Gastroesophageal sphincter (tissue), 3 donors: ENCODE measurements at regions not wholly inside any gene's neighbourhood (a gene's known extent, or its start where the extent isn't known, plus 50 kb on each side); places are given as distances from the start of the nearest gene placed in this dataset.

Source experiments
- CTCF ChIP-seq, 4 experiments: fragments of 200-600 bp in 2 of 4; fragments of 450-650 bp in 2 of 4; sonication (generic) in 1 of 4; IDR thresholded peaks; one replicate each; pipeline ENCODE4 v1.5.1; 2017 to 2019; ENCODE audit warnings: antibody characterized with exemption in 4 of 4, mild to moderate bottlenecking in 2 of 4, moderate library complexity in 2 of 4
- EP300 ChIP-seq: sonication (generic); formaldehyde crosslinking; IDR thresholded peaks from one replicate; pipeline ENCODE4 v1.6.1; 2017; ENCODE audit warnings: antibody characterized with exemption, mild to moderate bottlenecking
- POLR2A ChIP-seq, 2 donors: fragments of 450-650 bp; IDR thresholded peaks; one replicate each; pipeline ENCODE4 v1.6.1; 2017; ENCODE audit warnings: antibody characterized with exemption in 2 of 2, mild to moderate bottlenecking in 2 of 2, moderate library complexity in 1 of 2
- POLR2AphosphoS5 ChIP-seq: sonication (generic); formaldehyde crosslinking; IDR thresholded peaks from one replicate; pipeline ENCODE4 v1.6.1; 2017; ENCODE audit warnings: antibody characterized with exemption

GRCh38 chr1:191970116-191970515, 188.1 kb upstream of the RGS18 start:
- TF ChIP-seq CTCF (IDR thresholded peaks at IDR 0.05), result no peak
- no peak for TF ChIP-seq POLR2A (IDR thresholded peaks at IDR 0.05)
- TF ChIP-seq POLR2AphosphoS5, result no peak
- no peak for TF ChIP-seq EP300
